Memory B cell (primary cell): ENCODE measurements at regions not wholly inside any gene's neighbourhood (a gene's known extent, or its start where the extent isn't known, plus 50 kb on each side); places are given as distances from the start of the nearest gene placed in this dataset.

Experiments used
- ATAC-seq: fragments of 150-1000 bp; cut with Tn5 transposase; 2 replicates; pipeline ENCODE4 v1.10.0; 2021; ENCODE audit warnings: low read depth, mild to moderate bottlenecking, moderate library complexity
- DNase-seq, 2 donors: peaks; one replicate each; pipeline ENCODE4 v3.0.0; 2022; ENCODE audit warnings: low spot score in 2 of 2
- H3K27ac Mint-ChIP-seq: one replicate; pipeline ENCODE4 v1.8.0; 2022; ENCODE audit warnings: mild to moderate bottlenecking, moderate library complexity, mixed read lengths
- H3K27me3 Mint-ChIP-seq: one replicate; pipeline ENCODE4 v1.8.0; 2022; ENCODE audit warnings: mixed read lengths
- H3K36me3 Mint-ChIP-seq: one replicate; pipeline ENCODE4 v1.8.0; 2022; ENCODE audit warnings: mild to moderate bottlenecking, mixed read lengths
- H3K4me1 Mint-ChIP-seq: one replicate; pipeline ENCODE4 v1.8.0; 2022; ENCODE audit warnings: mixed read lengths
- H3K4me3 Mint-ChIP-seq: one replicate; pipeline ENCODE4 v1.8.0; 2022; ENCODE audit warnings: mild to moderate bottlenecking, moderate library complexity, mixed read lengths
- H3K9me3 Mint-ChIP-seq: one replicate; pipeline ENCODE4 v1.8.0; 2022; ENCODE audit warnings: mixed read lengths

GRCh38 chr16:51685498-51685897 lies 534.4 kb upstream of the SALL1 start:
- H3K36me3 Mint-ChIP-seq, result no peaks in the 10 kb centered on the region
- H3K4me1 Mint-ChIP-seq, result no peaks in the 10 kb centered on the region
- ATAC-seq (no peak), DNase-seq (no peak)
- no peak overlapping the region for H3K27ac Mint-ChIP-seq
- no peaks in the 10 kb centered on the region for H3K27me3 Mint-ChIP-seq
- H3K9me3 Mint-ChIP-seq, result peaks cover 9% of the 10 kb centered on the region
- no peak overlapping the region for H3K4me3 Mint-ChIP-seq

- H3K27me3 Mint-ChIP-seq, result no peaks in the 10 kb centered on the region
- no peak for DNase-seq
- H3K9me3 Mint-ChIP-seq, result peaks cover 6% of the 10 kb centered on the region
- no peaks in the 10 kb centered on the region for H3K36me3 Mint-ChIP-seq
- no peak overlapping the region for H3K27ac Mint-ChIP-seq
- ATAC-seq, result no peak
- H3K4me1 Mint-ChIP-seq, result no peaks in the 10 kb centered on the region
- H3K4me3 Mint-ChIP-seq, result no peak overlapping the region
Measured at GRCh38 chr16:51683882-51684281, 532.8 kb upstream of the SALL1 start.

GRCh38 chr16:51682905-51683304 lies 531.8 kb upstream of the SALL1 start:
- Mint-ChIP-seq H3K27me3 (no peaks in the 10 kb centered on the region), H3K9me3 (peaks cover 8% of the 10 kb centered on the region), H3K4me1 (no peaks in the 10 kb centered on the region), H3K4me3 (no peak overlapping the region), H3K36me3 (no peaks in the 10 kb centered on the region), H3K27ac (no peak overlapping the region)
- DNase-seq, result no peak
- no peak for ATAC-seq

GRCh38 chr16:51674615-51675014 lies 523.5 kb upstream of the SALL1 start:
- Mint-ChIP-seq H3K27me3 (no peaks in the 10 kb centered on the region), H3K36me3 (no peaks in the 10 kb centered on the region), H3K9me3 (peaks cover 8% of the 10 kb centered on the region), H3K4me3 (no peak overlapping the region), H3K4me1 (no peaks in the 10 kb centered on the region), H3K27ac (no peak overlapping the region)
- DNase-seq (no peak), ATAC-seq (no peak)

- Mint-ChIP-seq H3K4me3 (no peak overlapping the region), H3K36me3 (no peaks in the 10 kb centered on the region), H3K4me1 (no peaks in the 10 kb centered on the region), H3K27me3 (no peaks in the 10 kb centered on the region), H3K9me3 (peaks cover 6% of the 10 kb centered on the region), H3K27ac (no peak overlapping the region)
- ATAC-seq (no peak), DNase-seq (no peak)
Measured at GRCh38 chr16:51670527-51670926, 519.5 kb upstream of the SALL1 start.

- DNase-seq, result no peak
- no peaks in the 10 kb centered on the region for H3K27me3 Mint-ChIP-seq
- no peak for ATAC-seq
- peaks cover 5% of the 10 kb centered on the region for H3K9me3 Mint-ChIP-seq
- H3K4me1 Mint-ChIP-seq, result no peaks in the 10 kb centered on the region
- H3K27ac Mint-ChIP-seq, result no peak overlapping the region
- no peak overlapping the region for H3K4me3 Mint-ChIP-seq
- H3K36me3 Mint-ChIP-seq, result no peaks in the 10 kb centered on the region
Measured at GRCh38 chr16:51666821-51667220, 515.8 kb upstream of the SALL1 start.

- DNase-seq (no peak), ATAC-seq (no peak)
- H3K27me3 Mint-ChIP-seq, result no peaks in the 10 kb centered on the region
- H3K4me1 Mint-ChIP-seq, result no peaks in the 10 kb centered on the region
- H3K9me3 Mint-ChIP-seq, result peaks cover 5% of the 10 kb centered on the region
- H3K36me3 Mint-ChIP-seq, result no peaks in the 10 kb centered on the region
- no peak overlapping the region for H3K27ac Mint-ChIP-seq
- H3K4me3 Mint-ChIP-seq, result no peak overlapping the region
Measured at GRCh38 chr16:51666074-51666473, 515.0 kb upstream of the SALL1 start.

- Mint-ChIP-seq H3K4me3 (no peak overlapping the region), H3K27ac (no peak overlapping the region), H3K27me3 (no peaks in the 10 kb centered on the region), H3K9me3 (peaks cover 5% of the 10 kb centered on the region), H3K36me3 (no peaks in the 10 kb centered on the region), H3K4me1 (no peaks in the 10 kb centered on the region)
- no peak for DNase-seq
- no peak for ATAC-seq
Measured at GRCh38 chr16:51665436-51665998, 514.4 kb upstream of the SALL1 start.

- no peak for DNase-seq
- Mint-ChIP-seq H3K36me3 (peaks cover 1% of the 10 kb centered on the region), H3K4me3 (no peak overlapping the region), H3K27ac (no peak overlapping the region), H3K4me1 (peaks cover 2% of the 10 kb centered on the region), H3K27me3 (no peaks in the 10 kb centered on the region), H3K9me3 (peaks cover 11% of the 10 kb centered on the region)
- ATAC-seq, result no peak
Measured at GRCh38 chr16:51658531-51658930, 507.5 kb upstream of the SALL1 start.

GRCh38 chr16:51657848-51658247 lies 506.8 kb upstream of the SALL1 start:
- Mint-ChIP-seq H3K27me3 (no peaks in the 10 kb centered on the region), H3K36me3 (peaks cover 3% of the 10 kb centered on the region), H3K4me1 (peaks cover 2% of the 10 kb centered on the region), H3K27ac (no peak overlapping the region), H3K4me3 (no peak overlapping the region), H3K9me3 (peaks cover 13% of the 10 kb centered on the region)
- no peak for DNase-seq
- ATAC-seq, result no peak

- Mint-ChIP-seq H3K4me3 (no peak overlapping the region), H3K9me3 (peaks cover 13% of the 10 kb centered on the region), H3K27me3 (no peaks in the 10 kb centered on the region), H3K27ac (no peak overlapping the region), H3K4me1 (peaks cover 2% of the 10 kb centered on the region), H3K36me3 (peaks cover 3% of the 10 kb centered on the region)
- DNase-seq (no peak), ATAC-seq (no peak)
Measured at GRCh38 chr16:51655249-51655648, 504.2 kb upstream of the SALL1 start.

GRCh38 chr16:51651061-51651466 lies 500.0 kb upstream of the SALL1 start:
- H3K4me3 Mint-ChIP-seq, result no peak overlapping the region
- DNase-seq (no peak), ATAC-seq (no peak)
- H3K27ac Mint-ChIP-seq, result no peak overlapping the region
- H3K9me3 Mint-ChIP-seq, result peaks cover 8% of the 10 kb centered on the region
- H3K4me1 Mint-ChIP-seq, result peaks cover 2% of the 10 kb centered on the region
- H3K36me3 Mint-ChIP-seq, result peaks cover 3% of the 10 kb centered on the region
- no peaks in the 10 kb centered on the region for H3K27me3 Mint-ChIP-seq

- DNase-seq (no peak), ATAC-seq (no peak)
- Mint-ChIP-seq H3K4me1 (peaks cover 2% of the 10 kb centered on the region), H3K36me3 (peaks cover 3% of the 10 kb centered on the region), H3K27ac (no peak overlapping the region), H3K27me3 (no peaks in the 10 kb centered on the region), H3K4me3 (no peak overlapping the region), H3K9me3 (peaks cover 4% of the 10 kb centered on the region)
Measured at GRCh38 chr16:51649631-51650030, 498.6 kb upstream of the SALL1 start.

GRCh38 chr16:51648526-51648925 lies 497.5 kb upstream of the SALL1 start:
- peaks cover under 1% of the 10 kb centered on the region for H3K4me1 Mint-ChIP-seq
- peaks cover 5% of the 10 kb centered on the region for H3K9me3 Mint-ChIP-seq
- H3K27me3 Mint-ChIP-seq, result no peaks in the 10 kb centered on the region
- ATAC-seq, result no peak
- no peak overlapping the region for H3K4me3 Mint-ChIP-seq
- peaks cover 1% of the 10 kb centered on the region for H3K36me3 Mint-ChIP-seq
- no peak for DNase-seq
- no peak overlapping the region for H3K27ac Mint-ChIP-seq

GRCh38 chr16:51641191-51641765 lies 490.2 kb upstream of the SALL1 start:
- Mint-ChIP-seq H3K4me3 (no peak overlapping the region), H3K36me3 (no peaks in the 10 kb centered on the region), H3K4me1 (no peaks in the 10 kb centered on the region), H3K27me3 (no peaks in the 10 kb centered on the region), H3K27ac (no peak overlapping the region), H3K9me3 (peaks cover 4% of the 10 kb centered on the region)
- ATAC-seq (no peak), DNase-seq (no peak)
